GM21786 (cell line): ENCODE measurements at regions not wholly inside any gene's neighbourhood (a gene's known extent, or its start where the extent isn't known, plus 50 kb on each side); places are given as distances from the start of the nearest gene placed in this dataset.

Source experiments
- ATAC-seq: cut with Tn5 transposase; IDR thresholded peaks from one replicate; pipeline ENCODE4 v1.9.1; 2021; ENCODE audit not compliant: unreplicated experiment

DNA sequence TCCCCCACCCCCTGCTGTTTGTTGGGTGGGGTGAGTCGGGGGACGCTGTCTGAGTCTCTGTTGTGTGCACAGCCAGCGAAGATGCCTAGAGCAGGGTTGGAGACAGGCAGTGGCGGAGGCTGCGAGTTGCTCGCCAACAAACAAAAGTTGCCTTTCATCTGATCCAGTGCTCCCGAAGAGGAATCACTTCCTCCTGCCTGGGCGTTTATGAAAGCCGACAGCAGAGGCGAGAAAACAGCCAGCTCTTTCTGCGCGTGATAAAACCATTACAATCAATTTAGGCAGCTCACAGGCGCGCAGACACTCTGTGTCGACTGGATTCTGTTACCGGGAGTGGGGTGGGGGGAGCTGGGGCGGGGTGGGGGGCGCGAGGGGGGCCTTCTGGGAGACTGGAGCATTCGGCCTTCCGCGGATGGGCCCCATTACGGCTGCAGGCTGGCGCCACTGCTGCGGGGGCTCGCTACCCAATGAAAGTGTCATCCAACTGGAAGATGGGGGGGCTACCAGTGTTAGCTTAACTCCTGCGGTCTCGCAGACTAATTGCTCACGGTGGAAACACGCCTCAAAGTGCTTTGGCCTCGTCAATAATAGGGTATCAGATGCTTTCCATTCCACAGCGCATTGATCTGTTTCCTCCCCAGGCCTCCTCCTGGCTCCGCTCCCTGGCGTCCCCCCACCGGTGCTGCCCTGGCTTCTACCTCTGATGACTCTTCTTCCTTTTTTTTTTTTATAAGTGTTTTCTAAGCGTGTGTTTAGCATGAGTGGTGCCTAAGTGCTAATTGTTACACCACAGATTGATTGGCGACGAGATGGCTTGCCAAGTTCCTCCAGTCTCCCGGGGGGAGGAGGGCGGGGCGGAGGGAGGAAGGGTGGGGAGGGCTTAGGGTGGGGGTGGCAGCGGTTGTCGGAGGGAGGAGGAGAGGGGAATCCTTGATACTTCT, 678.4 kb downstream of the MED13L start:
- no peak for ATAC-seq

GRCh38 chr12:115597157-115597712, 680.3 kb downstream of the MED13L start:
- no peak for ATAC-seq

DNA sequence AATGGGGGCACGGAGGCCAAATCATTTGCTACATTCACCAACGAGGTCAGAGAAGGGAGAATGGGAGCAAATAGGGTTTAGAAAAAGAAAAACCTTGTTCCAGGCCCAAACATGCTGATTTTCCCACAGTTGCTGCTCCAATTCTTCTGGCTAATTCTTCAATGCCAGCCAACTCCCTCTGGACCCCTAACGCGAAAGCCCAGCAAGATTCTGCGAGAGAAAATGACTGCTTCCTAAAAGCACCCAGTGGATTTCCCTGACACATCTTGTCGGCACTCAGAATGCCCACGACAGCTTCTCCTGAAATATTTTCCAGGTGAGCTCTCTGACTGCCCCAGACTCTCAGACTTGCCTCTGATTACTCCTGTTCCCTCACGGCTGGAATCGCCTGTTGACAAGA, 689.4 kb downstream of the MED13L start:
- ATAC-seq = no peak

- ATAC-seq = no peak
Observed at GRCh38 chr12:115584156-115584555, 693.3 kb downstream of the MED13L start.

DNA sequence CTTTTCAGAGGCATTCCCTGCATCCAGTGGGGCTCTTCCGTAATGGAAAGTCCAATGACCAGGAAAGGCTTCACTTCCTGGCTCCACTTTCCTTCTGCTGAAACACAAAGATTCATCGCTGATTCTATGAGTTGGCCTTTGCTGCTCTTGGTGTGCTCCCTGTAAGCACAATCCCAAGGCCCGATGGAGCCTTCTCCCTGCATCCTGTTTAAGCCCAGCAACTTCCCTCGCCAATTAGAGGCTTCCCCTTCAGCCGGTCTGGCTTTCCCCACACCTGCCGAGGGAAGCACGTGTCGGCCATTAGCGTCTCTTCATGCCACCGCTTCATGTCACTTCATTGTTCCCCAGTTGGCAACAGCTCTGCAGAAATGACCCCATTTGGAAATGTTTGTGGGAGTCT, 693.9 kb downstream of the MED13L start:
- no peak for ATAC-seq

DNA sequence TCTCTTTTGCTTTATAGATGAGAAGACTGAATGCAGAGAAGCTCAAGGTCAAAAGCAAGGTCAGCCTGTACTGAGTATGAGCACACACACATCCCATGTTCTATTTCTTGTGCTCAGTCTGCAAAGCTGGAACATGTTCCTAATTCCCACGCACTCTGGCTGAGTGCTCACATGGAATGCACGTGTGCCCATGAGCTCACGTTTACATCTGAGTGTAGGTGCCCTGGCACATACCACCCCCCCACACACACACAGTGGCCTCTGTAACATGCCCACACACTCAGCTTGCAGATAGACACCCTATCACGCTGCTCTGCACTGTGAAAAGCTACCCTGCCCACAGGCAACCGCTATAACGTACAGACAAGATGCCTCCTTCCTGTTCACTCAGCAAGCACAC, 700.1 kb downstream of the MED13L start:
- ATAC-seq = no peak

- ATAC-seq = no peak
Observed at GRCh38 chr12:115574826-115575225, 702.7 kb downstream of the MED13L start.

DNA sequence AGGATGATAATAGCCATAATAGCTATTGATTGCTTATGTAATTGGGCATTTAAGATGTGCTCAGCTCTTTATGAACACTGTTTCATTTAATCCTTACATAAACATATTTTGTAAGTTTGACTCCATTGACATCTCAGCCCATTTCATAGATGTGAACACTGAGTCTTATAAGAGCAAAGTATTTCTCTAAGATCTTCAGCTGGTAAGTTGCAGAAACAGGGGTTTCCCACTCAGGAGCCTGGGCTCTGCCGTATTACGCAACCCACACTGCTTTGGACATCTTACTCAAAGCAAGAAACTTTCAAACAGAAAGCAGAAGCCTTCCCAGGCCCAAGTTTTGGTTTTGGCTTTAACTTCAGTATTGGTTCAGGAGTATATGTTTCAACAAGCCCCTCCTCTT, 705.1 kb downstream of the MED13L start:
- peak; percentile 86 for ATAC-seq

DNA sequence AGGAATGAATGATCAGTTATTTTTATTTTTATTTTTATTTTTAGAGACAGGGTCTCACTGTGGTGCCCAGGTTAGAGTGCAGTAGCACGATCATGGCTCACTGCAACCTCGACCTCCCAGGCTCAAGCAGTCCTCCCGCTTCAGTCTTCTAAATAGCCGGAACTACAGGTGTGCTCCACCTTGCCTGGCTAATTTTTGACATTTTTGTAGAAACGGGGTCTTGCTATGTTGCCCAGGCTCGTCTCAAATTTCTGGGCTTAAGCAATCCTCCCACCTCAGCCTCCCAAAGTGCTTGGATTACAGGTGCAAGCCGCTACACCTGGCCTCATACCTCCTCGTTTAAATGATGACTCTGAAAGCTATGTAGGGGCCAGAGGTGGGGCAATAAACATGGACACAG, 706.0 kb downstream of the MED13L start:
- ATAC-seq = no peak

GRCh38 chr12:115571027-115571426, 706.5 kb downstream of the MED13L start:
- no peak for ATAC-seq

- no peak for ATAC-seq
Observed at GRCh38 chr12:115570069-115570777, 707.3 kb downstream of the MED13L start.

DNA sequence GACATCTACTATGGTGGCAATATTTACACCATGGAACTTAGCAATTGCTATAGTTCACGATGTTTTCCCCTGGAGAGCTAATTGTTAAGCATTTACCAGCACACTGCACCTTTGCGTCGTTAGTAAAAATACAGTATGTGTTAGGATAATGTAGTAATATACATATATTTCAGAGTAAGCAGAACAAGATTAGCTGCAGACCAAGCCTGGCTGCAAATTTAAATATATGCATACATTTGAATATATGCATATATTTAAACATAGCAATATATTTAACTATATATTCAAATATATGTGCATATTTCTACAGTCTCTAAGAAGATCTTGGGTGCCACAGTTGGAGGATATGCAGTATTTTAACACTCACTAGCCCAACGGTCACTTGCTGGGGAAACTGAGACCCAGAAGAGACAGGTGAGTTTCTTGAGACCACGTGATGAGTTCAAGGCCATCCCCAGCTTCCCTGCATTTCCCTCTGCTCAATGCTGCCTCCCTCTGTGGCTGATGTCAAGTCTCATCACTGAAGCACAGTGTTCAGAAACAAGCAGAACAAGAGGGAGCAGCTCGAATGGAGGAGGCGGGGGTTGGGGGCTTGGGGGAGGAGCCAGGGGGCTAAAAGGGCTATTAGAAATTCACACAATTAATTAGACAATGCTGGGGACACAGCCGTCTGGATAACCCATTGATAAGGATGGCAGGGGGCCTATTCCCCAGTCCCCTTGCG, 708.0 kb downstream of the MED13L start:
- no peak for ATAC-seq

- no peak for ATAC-seq
Observed at GRCh38 chr12:115558281-115558680, 719.2 kb downstream of the MED13L start.

- no peak for ATAC-seq
Observed at GRCh38 chr12:115553622-115554021, 723.9 kb downstream of the MED13L start.

GRCh38 chr12:115543269-115543668, 734.2 kb downstream of the MED13L start:
- ATAC-seq = no peak

DNA sequence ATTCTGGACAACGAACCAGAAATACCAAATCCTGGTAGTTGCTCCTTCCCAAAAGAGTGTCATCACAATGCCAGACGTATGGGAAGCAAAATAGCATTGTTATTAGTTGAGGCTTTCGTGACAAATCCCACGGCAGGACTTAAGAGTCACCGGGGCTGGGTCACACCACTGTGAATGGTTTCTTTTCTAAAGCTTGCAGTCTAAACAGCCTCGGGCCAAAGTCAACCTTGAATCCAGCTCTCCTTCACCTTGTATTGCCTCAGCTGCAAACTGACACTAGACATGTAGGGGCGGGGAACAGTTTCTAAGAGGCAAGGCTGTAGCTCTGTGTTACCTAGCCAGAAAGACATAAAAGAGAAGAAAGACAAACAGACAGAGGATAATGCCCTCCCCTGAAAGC, 734.8 kb downstream of the MED13L start:
- ATAC-seq = no peak

DNA sequence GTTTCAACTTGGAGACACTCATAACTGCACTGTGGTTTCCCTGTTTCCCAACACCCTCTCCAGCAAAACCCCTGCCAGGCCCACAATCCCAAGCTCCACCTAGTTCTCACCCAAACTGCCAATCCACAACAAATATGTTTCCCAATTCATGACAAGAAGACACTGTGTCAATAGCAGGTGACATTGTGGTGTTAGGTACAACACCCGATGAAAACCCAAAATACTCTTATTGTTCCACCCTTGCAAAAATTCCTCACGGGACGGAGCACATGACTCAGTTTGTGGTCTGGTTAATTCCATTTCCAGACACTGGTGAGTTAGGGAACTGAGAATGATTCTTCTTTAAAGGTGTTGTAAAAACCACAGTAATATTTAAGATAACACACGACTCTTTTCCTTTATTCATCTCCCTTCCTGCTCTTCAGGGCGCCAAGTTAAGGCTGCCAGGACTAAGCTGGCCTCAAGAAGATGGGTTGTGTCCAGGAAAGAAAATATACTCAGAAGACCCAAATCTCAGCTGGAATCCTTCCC, 735.5 kb downstream of the MED13L start:
- no peak for ATAC-seq

DNA sequence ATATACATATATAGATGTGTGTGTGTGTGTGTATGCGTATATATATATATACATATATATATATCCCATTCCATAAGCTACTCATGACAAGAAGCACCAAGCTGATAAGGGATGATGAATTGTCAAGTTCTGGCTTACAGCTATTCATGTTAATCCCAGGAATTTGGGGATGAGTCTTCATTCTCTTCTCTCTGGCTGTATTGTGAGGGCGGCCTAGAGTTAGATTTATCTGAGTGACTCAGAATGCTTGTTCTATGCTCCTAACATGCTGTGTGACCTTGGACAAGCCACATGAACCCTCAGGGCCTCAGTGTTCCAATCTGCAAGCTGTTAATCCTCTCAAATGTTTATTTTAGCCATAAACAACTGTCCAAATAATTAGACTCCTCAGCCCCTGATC, 749.0 kb downstream of the MED13L start:
- no peak for ATAC-seq

DNA sequence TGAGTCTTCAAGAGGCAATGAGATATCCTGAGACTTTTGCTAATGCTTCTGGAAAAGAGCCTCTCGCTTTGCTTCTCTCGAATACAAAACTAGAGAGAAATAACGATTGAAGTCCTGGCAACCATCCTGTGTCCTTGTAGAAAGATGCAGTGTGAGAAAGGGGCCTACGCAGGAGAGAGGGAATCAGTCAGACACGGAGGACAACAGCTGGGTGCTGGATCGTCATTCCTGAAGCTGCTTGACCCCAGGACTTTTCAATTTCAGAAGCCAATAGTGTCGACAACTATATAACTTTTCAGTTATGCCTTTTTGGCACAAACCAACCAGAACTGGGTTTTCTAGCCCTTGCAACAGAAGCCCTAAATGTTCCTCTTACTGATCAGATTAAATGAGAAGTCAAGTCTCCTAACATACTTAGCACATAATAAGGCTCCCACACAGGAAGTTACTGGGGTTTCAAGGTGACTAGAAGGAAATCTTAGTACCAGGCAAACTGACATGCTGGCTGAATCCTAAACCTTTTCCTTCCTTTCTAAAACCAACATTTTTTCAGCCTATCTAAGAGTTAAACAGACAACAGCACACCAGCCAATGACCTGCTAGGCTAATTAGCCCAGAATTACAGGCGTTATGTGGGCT, 755.6 kb downstream of the MED13L start:
- no peak for ATAC-seq

- no peak for ATAC-seq
Observed at GRCh38 chr12:115519887-115520286, 757.6 kb downstream of the MED13L start.

DNA sequence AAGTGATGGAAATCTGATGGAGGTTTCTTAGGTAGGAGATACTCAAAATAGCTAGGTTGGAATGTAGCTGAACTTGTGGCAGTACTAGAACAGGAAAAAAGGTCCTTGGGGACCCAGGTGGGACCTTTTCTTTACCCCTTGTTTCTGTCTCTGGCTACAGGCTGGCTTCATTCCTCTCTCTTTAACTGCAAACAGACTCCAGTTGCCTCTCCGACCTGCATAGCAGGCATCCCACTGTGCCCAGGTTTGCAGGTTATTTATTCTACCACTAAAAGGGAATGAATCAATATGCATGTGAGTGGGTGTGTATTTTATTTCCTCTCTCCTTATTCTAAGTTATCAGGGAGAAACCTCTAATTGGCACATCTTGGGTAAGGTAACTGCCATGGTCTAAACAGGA, 758.1 kb downstream of the MED13L start:
- no peak for ATAC-seq
